Endodermal cell (in vitro differentiated cells): ENCODE measurements at regions not wholly inside any gene's neighbourhood (a gene's known extent, or its start where the extent isn't known, plus 50 kb on each side); places are given as distances from the start of the nearest gene placed in this dataset.

Experiments used
- DNase-seq: peaks from one replicate; pipeline ENCODE4 v3.0.0-alpha.2; 2017
- H3K27ac ChIP-seq: 2 replicates; pipeline ENCODE4 v1.5.1; 2013; ENCODE audit warnings: mild to moderate bottlenecking, low read depth, low read length, moderate library complexity
- H3K27me3 ChIP-seq: 2 replicates; pipeline ENCODE4 v1.6.1; 2013; ENCODE audit warnings: mild to moderate bottlenecking, low read length, moderate library complexity; ENCODE audit not compliant: insufficient read depth, control insufficient read depth, poor library complexity, severe bottlenecking
- H3K36me3 ChIP-seq: 2 replicates; pipeline ENCODE4 v1.7.0; 2013; ENCODE audit warnings: mild to moderate bottlenecking, low read length, moderate library complexity; ENCODE audit not compliant: control insufficient read depth, insufficient read depth
- H3K4me1 ChIP-seq: one replicate; pipeline ENCODE4 v1.7.0; 2013; ENCODE audit warnings: low read length; ENCODE audit not compliant: control insufficient read depth, insufficient read depth
- H3K4me3 ChIP-seq: 2 replicates; pipeline ENCODE4 v1.5.1; 2013; ENCODE audit warnings: mild to moderate bottlenecking, low read length, moderate library complexity
- H3K9ac ChIP-seq: 2 replicates; pipeline ENCODE4 v1.6.1; 2013; ENCODE audit warnings: mild to moderate bottlenecking, low read length, moderate library complexity; ENCODE audit not compliant: poor library complexity, severe bottlenecking; ENCODE audit errors: extremely low read depth
- H3K9me3 ChIP-seq: 2 replicates; pipeline ENCODE4 v1.6.1; 2013; ENCODE audit warnings: mild to moderate bottlenecking, low read length, moderate library complexity; ENCODE audit not compliant: control insufficient read depth
- H3K27ac Mint-ChIP-seq: 2 replicates; pipeline ENCODE4 v1.8.0; 2020; ENCODE audit warnings: mixed read lengths
- H3K27me3 Mint-ChIP-seq: 2 replicates; pipeline ENCODE4 v1.8.0; 2021; ENCODE audit warnings: mild to moderate bottlenecking, mixed read lengths; ENCODE audit not compliant: insufficient read depth
- H3K36me3 Mint-ChIP-seq: 2 replicates; pipeline ENCODE4 v1.8.0; 2020; ENCODE audit warnings: low read depth, mixed read lengths
- H3K4me1 Mint-ChIP-seq: 2 replicates; pipeline ENCODE4 v1.8.0; 2020; ENCODE audit warnings: mixed read lengths
- H3K4me3 Mint-ChIP-seq: 2 replicates; pipeline ENCODE4 v1.8.0; 2020; ENCODE audit warnings: mild to moderate bottlenecking, moderate library complexity, mixed read lengths
- H3K9me3 Mint-ChIP-seq: 2 replicates; pipeline ENCODE4 v1.8.0; 2020; ENCODE audit warnings: mild to moderate bottlenecking, mixed read lengths
- WGBS, 2 experiments: methylation state at CpG; one replicate each; pipeline versions ENCODE4 v1.1.5 to v1.1.7; 2013; ENCODE audit warnings: missing lambda C conversion rate in 2 of 2, mixed read lengths in 1 of 2; ENCODE audit not compliant: insufficient coverage in 1 of 2, insufficient read length in 1 of 2; 5-methylcytosine and 5-hydroxymethylcytosine counted together
- TF ChIP-seq, protein P1 (sequence below): fragments of 200-600 bp; sonication (generic); conservative IDR thresholded peaks from 2 replicates; pipeline ENCODE4 v1.5.0; 2021; ENCODE audit warnings: antibody characterized with exemption, mild to moderate bottlenecking

- H3K36me3 ChIP-seq = no peaks in the 10 kb centered on the region
- Mint-ChIP-seq H3K27ac (no peak overlapping the region), H3K4me1 (no peaks in the 10 kb centered on the region), H3K9me3 (no peaks in the 10 kb centered on the region), H3K36me3 (no peaks in the 10 kb centered on the region), H3K27me3 (no peaks in the 10 kb centered on the region), H3K4me3 (no peak overlapping the region)
- no peaks in the 10 kb centered on the region for H3K27me3 ChIP-seq
- no peaks in the 10 kb centered on the region for H3K9me3 ChIP-seq
- H3K4me3 ChIP-seq = no peak overlapping the region
- H3K4me1 ChIP-seq = no peaks in the 10 kb centered on the region
- no peak for DNase-seq
- H3K27ac ChIP-seq = no peak overlapping the region
- H3K9ac ChIP-seq = no peak overlapping the region
- TF ChIP-seq, protein P1, sequence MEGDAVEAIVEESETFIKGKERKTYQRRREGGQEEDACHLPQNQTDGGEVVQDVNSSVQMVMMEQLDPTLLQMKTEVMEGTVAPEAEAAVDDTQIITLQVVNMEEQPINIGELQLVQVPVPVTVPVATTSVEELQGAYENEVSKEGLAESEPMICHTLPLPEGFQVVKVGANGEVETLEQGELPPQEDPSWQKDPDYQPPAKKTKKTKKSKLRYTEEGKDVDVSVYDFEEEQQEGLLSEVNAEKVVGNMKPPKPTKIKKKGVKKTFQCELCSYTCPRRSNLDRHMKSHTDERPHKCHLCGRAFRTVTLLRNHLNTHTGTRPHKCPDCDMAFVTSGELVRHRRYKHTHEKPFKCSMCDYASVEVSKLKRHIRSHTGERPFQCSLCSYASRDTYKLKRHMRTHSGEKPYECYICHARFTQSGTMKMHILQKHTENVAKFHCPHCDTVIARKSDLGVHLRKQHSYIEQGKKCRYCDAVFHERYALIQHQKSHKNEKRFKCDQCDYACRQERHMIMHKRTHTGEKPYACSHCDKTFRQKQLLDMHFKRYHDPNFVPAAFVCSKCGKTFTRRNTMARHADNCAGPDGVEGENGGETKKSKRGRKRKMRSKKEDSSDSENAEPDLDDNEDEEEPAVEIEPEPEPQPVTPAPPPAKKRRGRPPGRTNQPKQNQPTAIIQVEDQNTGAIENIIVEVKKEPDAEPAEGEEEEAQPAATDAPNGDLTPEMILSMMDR = peak; percentile 58
These were observed 828.6 kb upstream of the GHITM start for GRCh38 chr10:83310688-83311087.

DNA sequence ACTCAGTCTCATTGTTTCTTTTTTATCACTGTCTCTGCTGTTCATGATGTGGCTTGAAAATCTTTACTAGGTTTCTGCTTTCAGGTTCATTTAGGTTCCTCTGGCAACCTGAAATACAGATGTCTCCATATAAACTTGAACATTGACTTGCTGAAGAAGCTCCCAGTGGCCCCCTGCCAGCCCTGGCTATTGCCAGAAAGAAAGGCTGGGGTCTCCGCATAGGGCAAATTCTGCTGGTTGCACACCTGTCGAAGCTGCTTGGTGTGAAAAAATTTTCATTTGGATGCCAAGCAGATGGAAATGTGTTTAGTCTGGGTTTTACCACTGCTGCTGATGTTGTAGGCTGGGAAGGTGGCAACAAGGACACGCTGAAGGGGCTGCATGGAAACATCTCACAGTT, 826.7 kb upstream of the GHITM start:
- Mint-ChIP-seq H3K9me3 (no peaks in the 10 kb centered on the region), H3K4me3 (no peak overlapping the region), H3K27ac (no peak overlapping the region), H3K36me3 (no peaks in the 10 kb centered on the region), H3K4me1 (no peaks in the 10 kb centered on the region), H3K27me3 (no peaks in the 10 kb centered on the region)
- Histone ChIP-seq H3K4me1 (no peaks in the 10 kb centered on the region), H3K9me3 (no peaks in the 10 kb centered on the region), H3K27me3 (no peaks in the 10 kb centered on the region), H3K4me3 (no peak overlapping the region), H3K36me3 (no peaks in the 10 kb centered on the region), H3K9ac (no peak overlapping the region), H3K27ac (no peak overlapping the region)
- TF ChIP-seq, protein P1 = no peak
- no peak for DNase-seq
- WGBS, 2 experiments = 80 to 90% methylated on average over 1 to 3 of the region's 3 CpGs

DNA sequence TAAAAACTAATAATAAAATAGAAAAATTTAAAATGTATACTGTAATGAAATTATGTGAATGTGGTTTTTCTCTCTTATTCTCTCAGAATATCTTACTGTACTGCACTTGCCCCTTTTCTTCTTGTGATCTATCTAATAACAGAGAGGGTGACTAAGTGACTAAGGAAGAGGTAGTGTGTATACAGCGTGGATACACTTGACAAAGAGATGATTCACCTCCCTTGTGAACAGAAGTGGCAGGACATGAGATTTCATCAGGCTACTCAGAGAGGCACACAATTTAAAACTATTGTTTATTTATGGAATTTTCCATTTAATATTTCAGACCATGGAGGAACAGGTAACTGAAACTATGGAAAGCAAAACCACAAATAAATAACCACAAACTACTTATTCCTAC, 806.6 kb upstream of the GHITM start:
- peaks cover 8% of the 10 kb centered on the region for H3K9me3 Mint-ChIP-seq
- H3K4me1 ChIP-seq = no peaks in the 10 kb centered on the region
- H3K4me3 ChIP-seq = no peak overlapping the region
- no peaks in the 10 kb centered on the region for H3K36me3 Mint-ChIP-seq
- no peak overlapping the region for H3K27ac ChIP-seq
- TF ChIP-seq, protein P1 = no peak
- H3K27ac Mint-ChIP-seq = no peak overlapping the region
- H3K27me3 Mint-ChIP-seq = no peaks in the 10 kb centered on the region
- H3K9ac ChIP-seq = no peak overlapping the region
- 87% methylated on average over 1 of the region's 1 CpG; no CpG with 5 or more reads in 1 of the 2 experiments for WGBS, 2 experiments
- no peaks in the 10 kb centered on the region for H3K36me3 ChIP-seq
- H3K9me3 ChIP-seq = no peaks in the 10 kb centered on the region
- H3K4me3 Mint-ChIP-seq = no peak overlapping the region
- H3K27me3 ChIP-seq = no peaks in the 10 kb centered on the region
- H3K4me1 Mint-ChIP-seq = no peaks in the 10 kb centered on the region
- no peak for DNase-seq
